ENCODE measurements at regions not wholly inside any gene's neighbourhood (a gene's known extent, or its start where the extent isn't known, plus 50 kb on each side); places are given as distances from the start of the nearest gene placed in this dataset.

- Histone ChIP-seq H2AK5ac (ENCODE audit: low read length) (no peak overlapping the region), H3K9ac (ENCODE audit: low read length) (no peak overlapping the region), H4K12ac (ENCODE audit: low read depth, low read length) (no peak overlapping the region), H3K79me2 (ENCODE audit: control insufficient read depth, insufficient read depth, low read length, poor library complexity) (no peaks in the 10 kb centered on the region), H3K79me1 (ENCODE audit: low read length) (no peaks in the 10 kb centered on the region), H3K9me3 (ENCODE audit: insufficient read depth, low read depth, low read length) (no peaks in the 10 kb centered on the region), H3K4ac (ENCODE audit: low read depth, low read length) (no peak overlapping the region), H3K4me1 (ENCODE audit: control insufficient read depth in 1 of 2, insufficient read depth in 2 of 2, low read length in 2 of 2) (no peaks in the 10 kb centered on the region), H2AFZ (ENCODE audit: insufficient read depth, low read length, poor library complexity) (no peak overlapping the region), H3K18ac (ENCODE audit: low read length) (no peak overlapping the region), H3K27me3 (ENCODE audit: insufficient read depth, low read length) (no peaks in the 10 kb centered on the region), H3K4me2 (ENCODE audit: low read length) (no peak overlapping the region), H4K91ac (ENCODE audit: low read depth, low read length) (no peak overlapping the region), H3K14ac (ENCODE audit: low read length) (no peak overlapping the region), H3K4me3 (ENCODE audit: low read depth, low read length) (no peak overlapping the region), H4K8ac (ENCODE audit: low read depth, low read length) (no peak overlapping the region), H3K23ac (ENCODE audit: low read length) (no peak overlapping the region), H2BK12ac (ENCODE audit: low read length) (no peak overlapping the region), H3K36me3 (ENCODE audit: control insufficient read depth in 1 of 2, insufficient read depth in 2 of 2, low read length in 2 of 2) (no peaks in the 10 kb centered on the region), H2BK5ac (ENCODE audit: low read depth, low read length, poor library complexity) (no peak overlapping the region), H3K27ac (ENCODE audit: low read depth, low read length) (no peak overlapping the region), H2BK120ac (ENCODE audit: insufficient read depth, low read length, poor library complexity) (no peak overlapping the region)
- no CpG with 5 or more reads among the region's 3 CpGs for WGBS (ENCODE audit: extremely low coverage, insufficient coverage, insufficient read length)
- DNase-seq: no peak
Observed at GRCh38 chr9:87249029-87249428, 248.6 kb upstream of the DAPK1 start.

- Histone ChIP-seq H3K9ac (ENCODE audit: low read length) (no peak overlapping the region), H3K4me1 (ENCODE audit: control insufficient read depth in 1 of 2, insufficient read depth in 2 of 2, low read length in 2 of 2) (no peaks in the 10 kb centered on the region), H2AFZ (ENCODE audit: insufficient read depth, low read length, poor library complexity) (no peak overlapping the region), H3K4me2 (ENCODE audit: low read length) (no peak overlapping the region), H4K12ac (ENCODE audit: low read depth, low read length) (no peak overlapping the region), H3K4me3 (ENCODE audit: low read depth, low read length) (no peak overlapping the region), H3K4ac (ENCODE audit: low read depth, low read length) (no peak overlapping the region), H3K23ac (ENCODE audit: low read length) (no peak overlapping the region), H3K9me3 (ENCODE audit: insufficient read depth, low read depth, low read length) (no peaks in the 10 kb centered on the region), H3K18ac (ENCODE audit: low read length) (no peak overlapping the region), H2BK120ac (ENCODE audit: insufficient read depth, low read length, poor library complexity) (no peak overlapping the region), H3K36me3 (ENCODE audit: control insufficient read depth in 1 of 2, insufficient read depth in 2 of 2, low read length in 2 of 2) (no peaks in the 10 kb centered on the region), H3K14ac (ENCODE audit: low read length) (no peak overlapping the region), H3K27me3 (ENCODE audit: insufficient read depth, low read length) (no peaks in the 10 kb centered on the region), H2BK5ac (ENCODE audit: low read depth, low read length, poor library complexity) (no peak overlapping the region), H3K79me2 (ENCODE audit: control insufficient read depth, insufficient read depth, low read length, poor library complexity) (no peaks in the 10 kb centered on the region), H4K8ac (ENCODE audit: low read depth, low read length) (no peak overlapping the region), H4K91ac (ENCODE audit: low read depth, low read length) (no peak overlapping the region), H2BK12ac (ENCODE audit: low read length) (no peak overlapping the region), H2AK5ac (ENCODE audit: low read length) (no peak overlapping the region), H3K79me1 (ENCODE audit: low read length) (no peaks in the 10 kb centered on the region), H3K27ac (ENCODE audit: low read depth, low read length) (no peak overlapping the region)
- no CpG with 5 or more reads among the region's 1 CpG for WGBS (ENCODE audit: extremely low coverage, insufficient coverage, insufficient read length)
- peak in 1 of 2 donors; percentile 29 for DNase-seq
Observed at GRCh38 chr9:87250205-87250604, 247.5 kb upstream of the DAPK1 start.

- no peaks in the 10 kb centered on the region for H3K36me3 ChIP-seq (ENCODE audit: control insufficient read depth in 1 of 2, insufficient read depth in 2 of 2, low read length in 2 of 2)
Observed at GRCh38 chr9:87255431-87256155, 242.1 kb upstream of the DAPK1 start.

GRCh38 chr9:87256973-87257372 lies 240.7 kb upstream of the DAPK1 start:
- H3K9ac ChIP-seq (ENCODE audit: low read length): no peak overlapping the region
- H3K27me3 ChIP-seq (ENCODE audit: insufficient read depth, low read length): no peaks in the 10 kb centered on the region
- H3K79me1 ChIP-seq (ENCODE audit: low read length): no peaks in the 10 kb centered on the region
- no peak overlapping the region for H3K14ac ChIP-seq (ENCODE audit: low read length)
- no peaks in the 10 kb centered on the region for H3K79me2 ChIP-seq (ENCODE audit: control insufficient read depth, insufficient read depth, low read length, poor library complexity)
- H3K4me2 ChIP-seq (ENCODE audit: low read length): no peak overlapping the region
- no peak overlapping the region for H4K8ac ChIP-seq (ENCODE audit: low read depth, low read length)
- H3K9me3 ChIP-seq (ENCODE audit: insufficient read depth, low read depth, low read length): no peaks in the 10 kb centered on the region
- H3K4ac ChIP-seq (ENCODE audit: low read depth, low read length): no peak overlapping the region
- H3K23ac ChIP-seq (ENCODE audit: low read length): no peak overlapping the region
- no peak overlapping the region for H3K27ac ChIP-seq (ENCODE audit: low read depth, low read length)
- H2AFZ ChIP-seq (ENCODE audit: insufficient read depth, low read length, poor library complexity): no peak overlapping the region
- H3K4me3 ChIP-seq (ENCODE audit: low read depth, low read length): no peak overlapping the region
- H3K36me3 ChIP-seq (ENCODE audit: control insufficient read depth in 1 of 2, insufficient read depth in 2 of 2, low read length in 2 of 2): no peaks in the 10 kb centered on the region
- H2BK5ac ChIP-seq (ENCODE audit: low read depth, low read length, poor library complexity): no peak overlapping the region
- no peak overlapping the region for H2BK12ac ChIP-seq (ENCODE audit: low read length)
- H3K4me1 ChIP-seq (ENCODE audit: control insufficient read depth in 1 of 2, insufficient read depth in 2 of 2, low read length in 2 of 2): no peaks in the 10 kb centered on the region
- H4K91ac ChIP-seq (ENCODE audit: low read depth, low read length): no peak overlapping the region
- no peak overlapping the region for H3K18ac ChIP-seq (ENCODE audit: low read length)
- H2AK5ac ChIP-seq (ENCODE audit: low read length): no peak overlapping the region
- no peak for DNase-seq
- H2BK120ac ChIP-seq (ENCODE audit: insufficient read depth, low read length, poor library complexity): no peak overlapping the region
- H4K12ac ChIP-seq (ENCODE audit: low read depth, low read length): no peak overlapping the region

More at GRCh38 chr9:87255431-87256155, 242.1 kb upstream of the DAPK1 start:
- Histone ChIP-seq H3K4me3 (ENCODE audit: low read depth, low read length) (no peak overlapping the region), H3K9me3 (ENCODE audit: insufficient read depth, low read depth, low read length) (no peaks in the 10 kb centered on the region), H3K79me2 (ENCODE audit: control insufficient read depth, insufficient read depth, low read length, poor library complexity) (no peaks in the 10 kb centered on the region), H3K23ac (ENCODE audit: low read length) (no peak overlapping the region), H3K9ac (ENCODE audit: low read length) (no peak overlapping the region), H3K4ac (ENCODE audit: low read depth, low read length) (no peak overlapping the region), H2BK120ac (ENCODE audit: insufficient read depth, low read length, poor library complexity) (no peak overlapping the region), H2BK12ac (ENCODE audit: low read length) (no peak overlapping the region), H3K27ac (ENCODE audit: low read depth, low read length) (no peak overlapping the region), H2AK5ac (ENCODE audit: low read length) (no peak overlapping the region), H3K4me1 (ENCODE audit: control insufficient read depth in 1 of 2, insufficient read depth in 2 of 2, low read length in 2 of 2) (no peaks in the 10 kb centered on the region), H4K91ac (ENCODE audit: low read depth, low read length) (no peak overlapping the region), H3K4me2 (ENCODE audit: low read length) (no peak overlapping the region), H4K8ac (ENCODE audit: low read depth, low read length) (no peak overlapping the region), H3K18ac (ENCODE audit: low read length) (no peak overlapping the region), H3K27me3 (ENCODE audit: insufficient read depth, low read length) (no peaks in the 10 kb centered on the region), H3K14ac (ENCODE audit: low read length) (no peak overlapping the region), H2AFZ (ENCODE audit: insufficient read depth, low read length, poor library complexity) (no peak overlapping the region), H2BK5ac (ENCODE audit: low read depth, low read length, poor library complexity) (no peak overlapping the region), H3K79me1 (ENCODE audit: low read length) (no peaks in the 10 kb centered on the region), H4K12ac (ENCODE audit: low read depth, low read length) (no peak overlapping the region)
- no CpG with 5 or more reads among the region's 11 CpGs for WGBS (ENCODE audit: extremely low coverage, insufficient coverage, insufficient read length)
- no peak for DNase-seq
